HFF-Myc (cell line): ENCODE measurements at regions not wholly inside any gene's neighbourhood (a gene's known extent, or its start where the extent isn't known, plus 50 kb on each side); places are given as distances from the start of the nearest gene placed in this dataset.

Experiments
- DNase-seq: peaks from one replicate; pipeline ENCODE4 v3.0.0-alpha.2; 2011; ENCODE audit warnings: low read depth; ENCODE audit errors: extremely low read depth
- H3K4me3 ChIP-seq: replicated peaks from 2 replicates; pipeline ENCODE4 v1.5.1; 2011; ENCODE audit warnings: low read depth, mild to moderate bottlenecking, control low read depth, low read length
- TF ChIP-seq, protein P1 (sequence below): IDR thresholded peaks from 2 replicates; pipeline ENCODE4 v1.5.1; 2012; ENCODE audit warnings: mild to moderate bottlenecking, low read depth, low read length, control low read depth; ENCODE audit errors: missing control alignments

DNA sequence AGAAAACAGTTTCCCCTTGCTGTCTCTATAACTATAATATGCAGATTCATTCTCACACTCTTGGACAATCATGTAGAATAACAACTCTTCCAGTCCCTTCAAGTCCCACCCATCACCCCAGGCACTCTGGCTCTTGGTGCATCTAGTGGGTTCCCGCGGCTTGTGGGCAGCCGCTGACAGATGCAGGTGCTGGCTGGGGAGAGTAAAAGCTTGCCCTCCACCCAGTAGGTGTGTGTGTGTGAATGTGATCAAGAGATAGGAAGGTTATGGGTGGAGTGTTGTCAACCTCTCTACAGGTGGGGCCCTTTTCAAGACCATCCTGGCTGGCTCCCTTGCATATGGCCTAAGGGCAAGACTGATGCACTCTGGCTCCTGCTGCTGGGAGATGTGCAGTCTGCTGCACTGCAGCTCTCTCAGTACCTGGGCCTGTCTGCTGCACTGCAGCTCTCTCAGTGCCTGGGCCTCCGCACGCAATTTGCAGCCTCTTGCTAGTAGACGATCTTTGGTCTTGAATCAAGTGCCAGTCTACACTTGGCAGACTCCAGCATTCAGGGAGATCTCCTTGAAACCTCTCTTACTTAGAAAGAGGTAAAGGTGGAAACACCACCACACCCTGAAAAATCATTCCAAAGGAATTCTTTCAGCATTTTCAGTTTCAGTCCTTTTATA is 189.7 kb upstream of the GDNF start:
- DNase-seq, result no peak
- H3K4me3 ChIP-seq, result no peak overlapping the region

GRCh38 chr5:38023799-38024198 is 184.0 kb upstream of the GDNF start:
- H3K4me3 ChIP-seq, result no peak overlapping the region
- DNase-seq, result no peak
- TF ChIP-seq, protein P1, sequence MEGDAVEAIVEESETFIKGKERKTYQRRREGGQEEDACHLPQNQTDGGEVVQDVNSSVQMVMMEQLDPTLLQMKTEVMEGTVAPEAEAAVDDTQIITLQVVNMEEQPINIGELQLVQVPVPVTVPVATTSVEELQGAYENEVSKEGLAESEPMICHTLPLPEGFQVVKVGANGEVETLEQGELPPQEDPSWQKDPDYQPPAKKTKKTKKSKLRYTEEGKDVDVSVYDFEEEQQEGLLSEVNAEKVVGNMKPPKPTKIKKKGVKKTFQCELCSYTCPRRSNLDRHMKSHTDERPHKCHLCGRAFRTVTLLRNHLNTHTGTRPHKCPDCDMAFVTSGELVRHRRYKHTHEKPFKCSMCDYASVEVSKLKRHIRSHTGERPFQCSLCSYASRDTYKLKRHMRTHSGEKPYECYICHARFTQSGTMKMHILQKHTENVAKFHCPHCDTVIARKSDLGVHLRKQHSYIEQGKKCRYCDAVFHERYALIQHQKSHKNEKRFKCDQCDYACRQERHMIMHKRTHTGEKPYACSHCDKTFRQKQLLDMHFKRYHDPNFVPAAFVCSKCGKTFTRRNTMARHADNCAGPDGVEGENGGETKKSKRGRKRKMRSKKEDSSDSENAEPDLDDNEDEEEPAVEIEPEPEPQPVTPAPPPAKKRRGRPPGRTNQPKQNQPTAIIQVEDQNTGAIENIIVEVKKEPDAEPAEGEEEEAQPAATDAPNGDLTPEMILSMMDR, result no peak

More for the DNA sequence above, 189.7 kb upstream of the GDNF start:
- TF ChIP-seq, protein P1, result no peak

GRCh38 chr5:38023371-38023770 is 183.5 kb upstream of the GDNF start:
- TF ChIP-seq, protein P1, result no peak
- H3K4me3 ChIP-seq, result no peak overlapping the region
- DNase-seq, result no peak

GRCh38 chr5:38022631-38023030 is 182.8 kb upstream of the GDNF start:
- TF ChIP-seq, protein P1, result no peak
- H3K4me3 ChIP-seq, result no peak overlapping the region
- DNase-seq, result no peak

DNA sequence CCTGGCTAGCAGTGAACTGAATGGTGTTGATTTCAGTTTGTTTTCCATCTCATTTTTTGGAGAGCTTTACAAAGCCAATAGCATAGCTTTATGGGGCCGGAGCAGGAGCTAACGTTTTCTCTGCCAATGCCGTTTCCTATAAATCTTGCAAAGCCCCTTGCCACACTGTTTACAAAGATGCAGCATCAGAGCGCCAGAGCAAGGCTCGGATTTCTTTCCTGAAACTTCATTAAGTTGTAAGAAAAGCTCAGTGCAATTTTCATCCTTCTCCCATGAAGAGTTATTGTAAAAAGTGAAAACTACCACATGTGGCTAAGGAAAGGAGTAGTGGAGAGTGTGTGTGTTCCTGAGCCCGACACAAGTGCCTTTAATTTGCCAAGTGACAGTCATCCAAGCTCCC is 178.2 kb upstream of the GDNF start:
- no peak overlapping the region for H3K4me3 ChIP-seq
- no peak for DNase-seq
- TF ChIP-seq, protein P1, result no peak

- no peak for DNase-seq
- TF ChIP-seq, protein P1, result no peak
- no peak overlapping the region for H3K4me3 ChIP-seq
Observed at GRCh38 chr5:38013107-38013506, 173.3 kb upstream of the GDNF start.
